Stimulated activated CD4-positive, alpha-beta T cell treated with anti-CD3 and anti-CD28 coated beads, Interleukin-12 subunit alpha, Interleukin-12 subunit beta, amount 100 ng/mL, for 48 hours (primary cell): ENCODE measurements at regions not wholly inside any gene's neighbourhood (a gene's known extent, or its start where the extent isn't known, plus 50 kb on each side); places are given as distances from the start of the nearest gene placed in this dataset.
"Not testable (repeated sequence)": the region's sequence is repeated elsewhere in the genome, so short reads cannot be mapped to it uniquely, and the experiment has no call there.

ENCODE experiments used
- DNase-seq, 3 donors: peaks; one replicate each; pipeline ENCODE4 v3.0.0-alpha.2; 2020; ENCODE audit warnings: low read depth in 2 of 3, low spot score in 1 of 3

DNA sequence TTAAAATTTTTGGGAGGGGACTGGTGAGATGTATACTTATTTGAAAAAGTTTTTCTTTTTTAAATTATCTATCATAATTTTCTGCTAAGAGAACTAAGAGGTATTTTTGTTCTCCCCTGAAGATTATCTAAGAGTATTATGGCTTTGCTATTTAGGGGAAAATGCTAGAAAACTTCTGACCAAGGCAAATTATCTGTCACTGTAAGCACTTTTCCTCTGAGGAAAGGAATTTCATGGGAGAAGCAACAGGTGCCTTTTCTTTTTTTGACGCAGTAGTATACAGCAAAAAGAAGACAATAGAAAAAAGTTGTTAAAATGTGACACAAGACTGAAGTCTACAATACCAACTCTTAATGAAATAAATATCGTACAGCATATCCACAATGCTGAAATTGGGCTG is 201.6 kb upstream of the NANOGP8 start:
- DNase-seq = no peak

DNA sequence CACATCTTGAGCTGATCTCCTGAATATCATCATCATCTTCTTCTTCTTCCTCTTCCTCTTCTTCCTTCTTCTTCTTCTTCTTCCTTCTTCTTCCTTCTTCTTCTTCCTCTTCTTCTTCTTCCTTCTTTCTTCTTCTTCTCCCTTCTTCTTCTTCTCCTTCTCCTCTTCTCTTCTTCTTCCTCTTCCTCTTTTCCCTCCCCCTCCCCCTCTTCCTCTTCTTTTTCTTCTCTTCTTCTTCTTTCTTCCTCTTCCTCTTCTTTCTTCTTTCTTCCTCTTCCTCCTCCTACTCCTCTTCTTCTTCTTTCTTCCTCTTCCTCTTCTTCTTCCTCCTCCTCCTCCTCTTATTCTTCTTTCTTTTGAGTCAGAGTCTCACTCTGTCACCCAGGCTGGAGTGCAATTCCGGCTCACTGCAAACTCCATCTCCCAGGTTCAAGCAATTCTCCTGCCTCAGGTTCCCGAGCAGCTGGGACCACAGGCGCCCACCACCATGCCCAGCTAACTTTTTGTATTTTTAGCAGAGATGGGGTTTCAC is 197.9 kb upstream of the NANOGP8 start:
- DNase-seq = no peak

DNA sequence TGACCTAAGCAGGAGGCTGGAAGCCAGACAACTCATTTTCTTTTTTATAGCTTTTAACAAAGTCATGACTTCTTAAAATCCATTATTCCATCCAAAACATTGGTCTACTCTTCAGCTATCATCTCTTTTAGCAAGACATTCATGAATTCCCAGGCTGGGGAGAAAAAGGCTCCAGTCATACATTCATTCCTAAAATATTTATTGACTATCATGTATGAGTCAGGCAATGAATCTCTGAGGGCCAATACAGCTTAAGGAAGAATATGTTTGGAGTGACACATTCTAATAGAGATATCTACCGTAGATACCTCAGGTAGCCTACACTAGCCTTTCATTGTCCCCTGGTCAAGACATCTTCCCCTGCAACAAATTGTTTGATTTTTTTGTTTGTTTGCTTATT is 196.4 kb upstream of the NANOGP8 start:
- DNase-seq = no peak

DNA sequence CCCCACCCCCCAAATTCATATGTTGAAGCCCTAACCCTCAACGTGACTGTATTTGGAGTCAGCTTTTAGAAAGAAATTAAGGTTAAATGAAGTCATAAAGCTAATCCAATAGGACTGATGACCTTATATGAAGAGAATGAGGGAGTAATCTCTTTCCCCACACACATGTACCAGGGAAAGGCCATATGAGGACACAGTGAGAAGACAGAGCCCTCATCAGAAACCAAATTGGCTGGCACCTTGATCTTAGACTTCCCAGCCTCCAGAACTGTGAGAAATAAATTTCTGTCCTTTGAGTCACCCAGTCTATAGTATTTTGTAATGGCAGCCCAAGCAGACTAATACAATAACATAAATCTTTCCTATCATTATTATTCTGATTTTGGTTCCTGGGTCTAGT is 194.7 kb upstream of the NANOGP8 start:
- no peak for DNase-seq

DNA sequence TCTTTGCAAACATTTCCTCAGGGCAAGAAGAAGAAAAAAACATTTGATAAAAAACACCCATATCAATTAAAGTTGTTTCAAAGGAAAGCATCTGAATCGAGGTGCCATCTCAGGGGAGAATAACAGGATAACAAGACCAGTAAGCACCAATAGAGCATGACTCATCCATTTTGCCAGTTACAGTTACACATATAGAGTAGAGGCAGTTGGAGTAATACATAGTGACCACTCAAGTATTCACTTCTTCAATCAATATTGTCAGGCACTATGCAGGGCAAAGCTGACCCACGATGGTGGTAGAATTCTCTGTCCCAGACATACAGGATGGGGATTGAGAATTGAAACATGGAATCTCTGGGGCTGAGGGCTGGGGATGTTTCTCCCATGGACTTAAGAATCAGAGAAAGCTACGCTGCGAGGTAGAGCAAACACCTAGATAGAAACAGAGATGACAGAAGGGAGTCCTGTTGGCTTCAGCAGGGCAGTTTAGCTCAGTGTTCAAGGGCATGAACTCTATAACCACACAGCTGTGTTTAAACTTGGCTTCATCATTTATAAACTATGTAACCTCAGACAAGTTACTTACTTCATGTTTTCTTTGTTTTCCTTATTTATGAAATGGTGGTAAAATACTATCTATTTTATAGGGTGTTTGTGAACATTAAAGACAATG is 186.4 kb upstream of the NANOGP8 start:
- no peak for DNase-seq

DNA sequence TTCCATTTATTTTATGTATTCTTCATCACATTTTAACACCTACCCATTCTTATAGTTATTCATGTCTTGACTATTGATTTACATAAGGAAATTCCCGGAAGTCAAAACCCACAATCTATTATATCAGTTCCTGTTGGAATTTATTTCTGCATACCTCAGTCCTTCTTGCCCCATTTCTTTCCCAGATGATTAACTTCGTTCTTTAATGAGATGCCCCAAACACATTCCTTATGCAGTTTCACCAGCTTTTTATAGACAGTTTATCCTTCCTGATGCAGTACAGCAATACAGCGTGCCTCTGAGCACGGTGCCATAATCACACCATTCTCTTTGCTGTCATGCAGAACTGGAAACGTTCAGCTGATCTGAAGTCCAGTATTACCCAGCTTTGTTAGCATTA is 175.8 kb upstream of the NANOGP8 start:
- no peak for DNase-seq

DNA sequence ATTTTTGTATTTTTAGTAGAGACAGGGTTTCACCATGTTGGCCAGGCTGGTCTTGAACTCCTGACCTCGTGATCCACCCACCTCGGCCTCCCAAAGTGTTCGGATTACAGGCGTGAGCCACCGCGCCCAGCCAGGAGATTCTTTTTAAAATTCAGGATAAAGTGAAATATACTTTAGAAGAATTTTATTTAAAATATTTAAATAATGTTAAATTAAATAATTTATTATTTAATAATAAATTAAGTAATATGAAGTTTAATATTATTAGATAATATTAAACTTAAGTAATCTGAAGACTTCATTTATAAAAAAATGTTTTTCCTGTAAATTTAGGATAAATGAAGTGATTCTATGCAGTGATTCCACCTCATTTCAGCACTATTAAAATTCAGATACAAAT is 175.2 kb upstream of the NANOGP8 start:
- DNase-seq = not testable (repeated sequence)

DNA sequence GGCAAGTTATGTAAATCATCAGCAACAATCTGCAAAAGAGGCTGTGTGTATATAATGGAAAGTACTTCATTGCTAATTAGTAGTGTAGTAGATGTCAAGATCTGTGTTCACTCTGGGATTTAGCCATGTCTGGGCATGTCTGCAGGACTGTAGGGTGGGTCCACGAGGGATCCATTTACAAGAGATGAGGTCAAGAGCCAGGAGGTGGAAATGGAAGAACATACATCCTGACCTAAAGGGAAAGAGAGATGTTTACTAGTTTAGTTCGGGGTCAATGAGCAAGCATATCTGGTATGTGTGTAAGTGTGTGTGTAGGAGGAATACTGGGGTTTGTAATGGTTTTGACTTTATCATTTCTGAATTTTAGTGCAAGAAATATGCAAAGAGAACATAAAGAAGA is 171.5 kb upstream of the NANOGP8 start:
- no peak for DNase-seq

DNA sequence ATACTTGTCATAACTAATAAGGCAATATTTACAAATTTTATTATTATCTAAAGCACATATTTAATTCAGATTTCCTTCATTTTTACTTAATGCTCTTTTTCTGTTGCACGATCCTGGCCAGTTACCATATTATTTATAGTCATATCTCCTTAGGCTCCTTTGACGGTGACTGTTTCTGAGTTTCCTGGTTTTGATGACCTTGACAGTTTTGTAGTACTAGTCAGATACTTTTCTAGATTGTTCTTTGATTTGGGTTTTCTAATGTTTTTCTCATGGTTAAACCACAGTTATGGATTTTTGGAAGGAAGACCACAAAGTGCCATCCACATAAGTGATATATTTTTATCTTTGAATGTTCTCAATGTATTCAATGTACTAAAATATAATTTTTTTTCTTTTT is 171.0 kb upstream of the NANOGP8 start:
- DNase-seq = no peak

DNA sequence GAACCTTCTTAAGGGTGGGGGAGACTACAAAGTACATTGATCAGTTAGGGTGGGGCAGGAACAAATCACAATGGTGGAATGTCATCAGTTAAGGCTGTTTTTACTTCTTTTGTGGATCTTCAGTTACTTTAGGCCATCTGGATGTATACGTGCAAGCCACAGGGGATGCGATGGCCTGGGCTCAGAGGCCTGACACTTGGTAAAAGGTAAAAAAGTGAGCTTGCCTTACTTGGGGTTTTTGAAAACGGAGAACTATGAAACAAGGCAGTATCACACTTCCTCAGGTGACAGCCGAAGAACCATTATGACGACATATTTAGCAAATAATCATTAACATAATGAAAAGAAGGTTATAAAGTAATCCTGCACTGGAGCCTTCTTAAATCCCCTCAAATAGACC is 169.8 kb upstream of the NANOGP8 start:
- DNase-seq = not testable (repeated sequence)

DNA sequence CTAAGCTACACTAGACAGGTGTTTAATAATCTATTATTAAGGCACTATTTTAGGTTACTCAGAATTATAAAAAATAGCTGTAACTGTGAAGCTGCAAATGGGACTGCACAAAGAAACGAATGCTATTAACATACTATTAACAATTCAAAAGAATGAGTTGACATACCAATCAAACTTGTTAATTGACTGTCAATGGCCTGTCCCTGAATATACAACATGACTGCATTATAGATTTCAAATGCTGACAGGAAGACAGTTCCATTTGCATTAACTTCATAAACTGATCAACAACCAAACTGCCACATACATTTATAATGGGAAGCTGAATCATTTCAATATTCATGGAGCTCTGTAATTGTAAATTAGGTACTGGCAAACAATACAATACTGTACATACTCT is 169.0 kb upstream of the NANOGP8 start:
- no peak for DNase-seq

DNA sequence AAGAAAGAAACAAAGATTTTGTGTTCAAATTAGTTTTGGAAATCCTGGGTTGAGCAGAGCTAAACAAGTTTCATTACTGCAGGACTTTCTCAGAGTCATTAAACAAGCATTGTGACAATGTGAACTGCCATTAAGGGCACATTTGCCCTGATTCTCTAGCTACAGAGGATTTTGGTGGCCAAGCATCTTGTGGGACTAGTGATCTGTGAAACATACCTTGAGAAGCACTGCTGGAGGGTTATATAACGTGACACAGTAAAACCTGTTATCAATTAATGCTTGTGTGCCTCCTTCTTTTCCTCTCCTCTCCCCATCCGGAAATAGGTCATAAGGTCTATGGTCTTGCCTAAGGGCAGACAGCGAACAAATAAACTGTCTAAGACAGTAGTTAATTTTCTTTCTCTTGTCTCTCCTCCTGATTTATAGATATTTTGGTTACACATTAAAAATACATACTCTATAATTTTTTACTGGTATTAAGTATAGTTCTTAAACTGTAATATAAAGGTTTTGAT is 167.3 kb upstream of the NANOGP8 start:
- no peak for DNase-seq

DNA sequence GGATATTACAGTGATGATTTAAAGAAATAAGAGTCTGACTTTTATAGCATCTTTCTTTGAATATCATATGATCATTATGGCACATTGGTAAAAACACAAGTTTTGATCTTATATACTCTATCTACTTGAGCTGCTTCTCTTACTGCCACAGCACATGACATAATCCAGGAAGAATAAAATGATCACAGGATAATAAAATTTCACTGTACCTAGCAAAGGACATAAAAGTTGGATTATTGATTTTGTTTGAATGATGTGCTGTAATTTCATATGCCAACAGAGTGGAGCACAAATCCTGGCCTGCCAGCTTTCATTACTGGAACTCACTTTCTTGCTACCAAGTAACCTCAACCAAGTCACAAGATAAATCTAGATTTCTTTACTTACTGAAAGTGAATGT is 162.1 kb upstream of the NANOGP8 start:
- no peak for DNase-seq

DNA sequence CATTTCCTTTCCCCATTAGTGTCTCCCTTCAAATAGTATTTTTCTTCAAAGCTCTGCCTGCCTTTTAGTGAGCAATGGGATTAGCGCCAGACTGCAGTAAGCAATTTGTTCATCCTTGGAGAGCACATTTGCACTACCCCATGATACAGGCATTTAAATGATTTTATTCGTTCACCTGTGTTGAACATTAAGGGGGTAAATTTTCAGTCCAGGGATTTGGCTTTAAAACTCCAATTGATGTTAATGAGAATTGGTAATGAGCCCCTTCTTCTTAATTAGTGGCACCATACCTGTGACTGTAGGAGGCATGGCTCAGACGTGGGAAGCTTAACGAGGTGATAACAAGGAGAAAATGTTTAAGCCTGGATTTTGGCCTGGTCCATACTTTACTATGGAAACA is 161.4 kb upstream of the NANOGP8 start:
- no peak for DNase-seq

DNA sequence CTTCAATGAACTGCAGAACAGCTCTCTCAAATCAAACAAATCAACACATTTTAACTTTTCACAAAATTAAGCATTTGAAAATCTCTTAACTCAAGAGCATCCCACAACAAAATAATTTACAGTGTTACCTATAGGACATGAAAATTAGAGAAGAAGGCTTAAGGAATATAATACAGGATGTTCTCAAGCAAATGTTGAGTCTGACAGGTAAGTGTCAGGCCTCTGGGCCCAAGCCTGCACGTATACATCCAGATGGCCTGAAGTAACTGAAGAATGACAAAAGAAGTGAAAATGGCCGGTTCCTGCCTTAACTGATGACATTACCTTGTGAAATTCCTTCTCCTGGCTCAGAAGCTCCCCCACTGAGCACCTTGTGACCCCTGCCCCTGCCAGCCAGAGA is 160.6 kb upstream of the NANOGP8 start:
- not testable (repeated sequence) for DNase-seq

DNA sequence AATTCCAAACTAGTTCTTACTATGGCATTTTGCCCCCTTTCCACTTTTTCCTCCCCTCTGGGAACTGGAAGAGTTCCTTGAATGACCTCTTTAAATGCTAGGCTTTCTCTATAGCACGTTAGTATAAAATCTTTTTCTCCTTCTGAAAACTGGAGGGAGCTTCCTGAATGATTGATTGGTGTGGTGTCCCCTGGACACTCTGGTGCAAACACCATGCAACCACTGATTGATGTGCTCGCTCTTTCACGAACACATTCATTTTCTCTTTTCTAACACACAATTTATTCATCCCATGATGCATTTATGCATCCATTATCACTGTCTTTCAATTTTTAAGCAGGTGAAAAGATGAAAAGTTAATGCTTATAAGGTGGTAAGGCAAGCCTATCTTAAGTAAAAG is 159.1 kb upstream of the NANOGP8 start:
- no peak for DNase-seq

DNA sequence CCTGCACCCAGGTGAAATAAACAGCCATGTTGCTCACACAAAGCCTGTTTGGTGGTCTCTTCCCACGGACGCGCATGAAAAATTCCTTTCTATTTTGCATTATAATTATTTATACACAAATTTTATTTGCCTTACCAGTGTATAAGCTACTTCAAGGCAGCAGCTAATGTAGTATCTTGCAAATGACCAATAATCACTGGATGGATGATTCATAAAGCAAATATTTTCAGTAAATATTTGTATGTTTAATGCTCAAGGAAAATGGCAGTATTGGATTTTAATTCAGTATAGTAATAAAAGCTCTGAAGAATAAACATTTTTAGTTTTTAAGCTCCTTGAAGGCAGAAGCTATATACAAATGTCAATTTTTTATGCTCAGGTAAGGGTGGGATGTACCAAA is 158.7 kb upstream of the NANOGP8 start:
- DNase-seq = no peak

DNA sequence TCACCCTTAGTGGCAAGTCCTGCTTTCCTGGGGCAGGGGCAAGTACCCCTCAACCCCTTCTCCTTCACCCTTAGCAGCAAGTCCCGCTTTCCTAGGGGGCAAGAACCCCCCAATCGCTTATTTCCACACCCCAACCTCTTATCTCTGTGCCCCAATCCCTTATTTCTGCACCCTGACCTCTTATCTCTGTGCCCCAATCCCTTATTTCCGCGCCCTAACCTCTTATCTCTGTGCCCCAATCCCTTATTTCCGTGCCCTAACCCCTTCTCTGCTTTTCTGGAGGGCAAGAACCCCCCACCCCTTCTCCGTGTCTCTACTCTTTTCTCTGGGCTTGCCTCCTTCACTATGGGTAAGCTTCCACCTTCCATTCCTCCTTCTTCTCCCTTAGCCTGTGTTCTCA is 154.6 kb upstream of the NANOGP8 start:
- DNase-seq = not testable (repeated sequence)

DNA sequence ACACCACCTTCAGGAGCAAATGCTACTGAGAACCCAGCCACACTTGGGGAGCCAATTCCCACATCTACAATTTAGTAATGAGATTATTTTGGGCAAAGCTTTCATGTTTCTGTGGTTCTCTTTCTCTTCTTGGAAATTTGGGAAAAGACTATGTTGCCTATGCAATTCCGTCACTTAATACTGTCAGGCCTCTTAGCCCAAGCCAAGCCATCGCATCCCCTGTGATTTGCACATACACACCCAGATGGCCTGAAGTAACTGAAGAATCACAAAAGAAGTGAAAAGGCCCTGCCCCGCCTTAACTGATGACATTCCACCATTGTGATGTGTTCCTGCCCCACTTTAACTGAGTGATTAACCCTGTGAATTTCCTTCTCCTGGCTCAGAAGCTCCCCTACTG is 153.4 kb upstream of the NANOGP8 start:
- DNase-seq = not testable (repeated sequence)

DNA sequence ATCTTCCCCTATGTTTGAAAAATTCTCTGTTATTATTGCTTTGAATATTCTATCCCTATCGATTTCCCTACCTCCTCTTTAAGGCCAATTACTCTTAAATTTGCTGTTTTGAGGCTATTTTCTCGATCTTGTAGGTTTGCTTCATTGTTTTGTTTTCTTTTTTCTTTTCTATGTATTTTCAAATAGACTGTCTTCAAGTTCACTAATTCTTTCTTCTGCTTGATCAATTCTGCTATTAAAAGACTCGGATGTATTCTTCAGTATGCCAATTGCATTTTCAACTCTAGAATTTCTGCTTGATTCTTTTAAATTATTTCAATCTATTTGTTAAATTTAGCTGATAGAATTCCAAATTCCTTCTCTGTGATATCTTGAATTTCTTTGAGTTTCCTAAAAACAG is 144.0 kb upstream of the NANOGP8 start:
- no peak for DNase-seq

DNA sequence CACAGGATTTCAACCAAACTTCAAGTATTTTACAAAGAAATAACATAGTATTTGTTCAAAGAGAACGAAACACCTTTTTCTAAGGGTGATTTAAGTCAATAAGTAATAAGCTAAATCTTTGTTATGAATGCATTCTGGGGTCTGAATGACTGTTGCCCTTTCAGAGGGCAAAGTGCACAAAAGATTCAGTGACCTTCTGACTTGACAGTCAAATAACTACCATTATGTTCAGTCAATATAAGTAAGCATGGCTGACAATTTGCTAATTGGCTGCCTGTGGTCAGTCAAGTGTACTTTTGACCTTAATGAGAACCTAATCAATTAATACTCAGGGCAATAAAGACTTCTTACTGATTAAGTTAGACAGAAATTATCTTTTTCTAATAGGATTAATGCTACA is 133.1 kb upstream of the NANOGP8 start:
- DNase-seq = no peak

DNA sequence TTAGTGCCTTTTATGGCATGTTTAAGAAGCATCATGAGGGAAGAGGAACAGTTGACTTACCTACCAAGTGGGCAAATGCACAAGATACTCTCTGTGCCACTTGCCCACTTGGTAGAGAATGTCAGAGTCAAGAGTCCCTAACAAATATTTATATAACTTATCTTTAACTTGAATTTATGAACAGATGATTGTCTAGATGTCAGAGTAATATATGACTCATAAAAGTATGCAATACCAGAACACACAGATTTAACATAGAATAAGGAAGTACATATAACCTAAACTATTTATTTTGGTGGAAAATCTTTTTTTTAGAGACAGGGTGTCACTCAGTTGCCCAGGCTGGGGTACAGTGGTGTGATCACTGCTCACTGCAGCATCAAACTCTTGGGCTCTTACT is 130.0 kb upstream of the NANOGP8 start:
- no peak for DNase-seq

DNA sequence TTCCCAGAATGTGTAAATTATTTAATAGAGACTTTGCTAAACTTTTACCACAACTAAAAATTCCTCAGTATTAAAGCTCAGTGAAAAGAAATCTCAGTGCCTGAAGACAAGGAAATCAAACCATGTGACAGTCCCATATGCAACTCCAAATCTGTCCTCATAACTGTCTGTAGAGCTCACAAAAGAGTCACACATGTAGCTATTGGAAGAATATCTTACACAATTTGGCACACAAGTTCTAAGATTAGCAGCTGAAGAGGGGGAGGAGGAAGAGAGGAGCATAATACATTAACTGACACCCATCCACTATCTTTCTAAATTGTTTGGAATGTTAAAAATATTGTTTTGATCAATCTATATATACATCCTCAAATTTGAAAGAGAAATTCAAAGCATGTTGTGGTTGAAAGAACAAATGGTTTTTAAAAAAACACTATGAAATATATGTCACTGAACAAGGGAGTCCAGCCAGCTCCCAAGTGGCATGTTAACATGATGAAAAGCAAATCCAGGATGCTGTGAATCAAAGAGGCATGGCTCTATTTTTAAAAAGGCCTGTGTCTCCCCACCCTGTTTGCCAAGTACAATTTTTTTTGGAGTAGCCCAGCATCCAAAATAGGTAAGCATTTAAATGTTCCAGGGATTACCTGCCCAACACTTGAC is 126.3 kb upstream of the NANOGP8 start:
- DNase-seq = no peak
